C4-2B (cell line): ENCODE measurements at regions not wholly inside any gene's neighbourhood (a gene's known extent, or its start where the extent isn't known, plus 50 kb on each side); places are given as distances from the start of the nearest gene placed in this dataset.

Experiments used
- ZFX ChIP-seq: fragments of 450-650 bp; IDR thresholded peaks from 2 replicates; pipeline ENCODE4 v1.6.1; 2017
- TF ChIP-seq, protein P1 (sequence below): fragments of 450-650 bp; conservative IDR thresholded peaks from 2 replicates; pipeline ENCODE4 v1.5.1; 2017; ENCODE audit warnings: mild to moderate bottlenecking

DNA sequence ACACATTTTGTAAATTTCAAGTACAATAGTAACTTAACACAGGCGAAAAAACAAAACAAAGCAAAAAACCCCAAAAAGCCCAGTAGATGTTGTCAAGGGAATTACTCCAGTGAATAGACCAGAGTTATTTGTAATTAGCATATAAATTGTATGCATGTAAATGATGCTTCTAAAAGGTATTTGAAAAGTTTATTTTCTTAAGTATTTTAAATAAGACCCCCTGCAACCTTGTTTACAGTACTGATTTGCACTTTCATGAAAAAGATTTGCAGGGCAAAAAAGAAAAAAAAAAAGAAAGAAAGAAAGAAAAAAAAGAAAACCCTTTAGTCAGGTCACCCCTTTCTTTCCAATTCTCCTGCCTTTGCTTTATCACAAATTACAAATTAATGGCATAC lies 372.3 kb upstream of the IRX2 start:
- TF ChIP-seq, protein P1, sequence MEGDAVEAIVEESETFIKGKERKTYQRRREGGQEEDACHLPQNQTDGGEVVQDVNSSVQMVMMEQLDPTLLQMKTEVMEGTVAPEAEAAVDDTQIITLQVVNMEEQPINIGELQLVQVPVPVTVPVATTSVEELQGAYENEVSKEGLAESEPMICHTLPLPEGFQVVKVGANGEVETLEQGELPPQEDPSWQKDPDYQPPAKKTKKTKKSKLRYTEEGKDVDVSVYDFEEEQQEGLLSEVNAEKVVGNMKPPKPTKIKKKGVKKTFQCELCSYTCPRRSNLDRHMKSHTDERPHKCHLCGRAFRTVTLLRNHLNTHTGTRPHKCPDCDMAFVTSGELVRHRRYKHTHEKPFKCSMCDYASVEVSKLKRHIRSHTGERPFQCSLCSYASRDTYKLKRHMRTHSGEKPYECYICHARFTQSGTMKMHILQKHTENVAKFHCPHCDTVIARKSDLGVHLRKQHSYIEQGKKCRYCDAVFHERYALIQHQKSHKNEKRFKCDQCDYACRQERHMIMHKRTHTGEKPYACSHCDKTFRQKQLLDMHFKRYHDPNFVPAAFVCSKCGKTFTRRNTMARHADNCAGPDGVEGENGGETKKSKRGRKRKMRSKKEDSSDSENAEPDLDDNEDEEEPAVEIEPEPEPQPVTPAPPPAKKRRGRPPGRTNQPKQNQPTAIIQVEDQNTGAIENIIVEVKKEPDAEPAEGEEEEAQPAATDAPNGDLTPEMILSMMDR: no peak
- TF ChIP-seq ZFX: no peak
